SK-N-SH (cell line): ENCODE measurements at regions not wholly inside any gene's neighbourhood (a gene's known extent, or its start where the extent isn't known, plus 50 kb on each side); places are given as distances from the start of the nearest gene placed in this dataset.

Experiments used
- CTCF ChIA-PET: fragments of 300-600, 350-600 bp; formaldehyde crosslinking; extraction: SDS; loops from one replicate; lab custom pipeline; 2021; lab: Yijun Ruan, JAX
- POLR2A ChIA-PET: fragments of 350-600 bp; sonication (Branson Sonifier 250); formaldehyde crosslinking; extraction: SDS; loops from one replicate; lab custom pipeline; 2020; ENCODE audit warnings: antibody characterized with exemption, inconsistent platforms; lab: Yijun Ruan, JAX
- DNase-seq: peaks from one replicate; pipeline ENCODE4 v3.0.0; 2012
- H2AFZ ChIP-seq: fragments of 200-600 bp; sonication (generic); 2 replicates; pipeline ENCODE4 v1.8.1; 2016; ENCODE audit warnings: antibody characterized with exemption, mild to moderate bottlenecking, low read depth
- H3F3A ChIP-seq: fragments of 200-600 bp; sonication (generic); replicated peaks from 2 replicates; pipeline ENCODE3; 2016; ENCODE audit warnings: antibody characterized with exemption, mild to moderate bottlenecking; ENCODE audit not compliant: insufficient read depth
- H3K27ac ChIP-seq, 2 experiments: fragments of 200-500 bp in 1 of 2; fragments of 200-600 bp in 1 of 2; sonication (Bioruptor generic) in 1 of 2; sonication (generic), shearing (Covaris generic) in 1 of 2; 2 replicates each; pipeline versions ENCODE4 v1.5.1 to v1.6.1; 2014 to 2016; ENCODE audit warnings: low read depth in 2 of 2, inconsistent platforms in 1 of 2, low read length in 1 of 2, mild to moderate bottlenecking in 1 of 2, mixed read lengths in 1 of 2
- H3K27me3 ChIP-seq: fragments of 200-600 bp; sonication (generic), shearing (Covaris generic); 2 replicates; pipeline ENCODE4 v1.6.1; 2016; ENCODE audit warnings: mixed run types; ENCODE audit not compliant: insufficient read depth
- H3K36me3 ChIP-seq, 2 experiments: fragments of 200-500 bp in 1 of 2; fragments of 200-600 bp in 1 of 2; sonication (Bioruptor generic) in 1 of 2; sonication (generic) in 1 of 2; replicated peaks in 1 of 2; 2 replicates each; pipeline versions ENCODE3 to v1.5.1; 2014 to 2016; ENCODE audit warnings: low read length in 1 of 2, mild to moderate bottlenecking in 1 of 2; ENCODE audit not compliant: insufficient read depth in 2 of 2, control insufficient read depth in 1 of 2
- H3K4me1 ChIP-seq, 2 experiments: fragments of 200-500 bp in 1 of 2; fragments of 200-600 bp in 1 of 2; sonication (Bioruptor generic) in 1 of 2; sonication (generic), shearing (Covaris generic) in 1 of 2; 2 replicates each; pipeline versions ENCODE4 v1.5.1 to v1.6.1; 2014 to 2016; ENCODE audit warnings: low read depth in 1 of 2, low read length in 1 of 2, mixed run types in 1 of 2; ENCODE audit not compliant: insufficient read depth in 2 of 2, control insufficient read depth in 1 of 2
- H3K4me2 ChIP-seq: fragments of 200-600 bp; sonication (generic), shearing (Covaris generic); 2 replicates; pipeline ENCODE4 v1.6.1; 2017; ENCODE audit warnings: mixed run types
- H3K4me3 ChIP-seq, 2 experiments: fragments of 200-500 bp in 1 of 2; fragments of 200-600 bp in 1 of 2; sonication (Bioruptor generic) in 1 of 2; sonication (generic), shearing (Covaris generic) in 1 of 2; 2 replicates each; pipeline versions ENCODE4 v1.5.1 to v1.8.1; 2014 to 2016; ENCODE audit warnings: low read depth in 2 of 2, inconsistent platforms in 1 of 2, low read length in 1 of 2, mild to moderate bottlenecking in 1 of 2, mixed read lengths in 1 of 2, moderate library complexity in 1 of 2
- H3K79me2 ChIP-seq: fragments of 200-600 bp; sonication (generic); 2 replicates; pipeline ENCODE4 v1.8.1; 2017; ENCODE audit warnings: mild to moderate bottlenecking; ENCODE audit not compliant: insufficient read depth
- H3K9ac ChIP-seq: fragments of 200-600 bp; sonication (generic); 2 replicates; pipeline ENCODE4 v1.6.1; 2017; ENCODE audit warnings: mixed run types
- H3K9me2 ChIP-seq: fragments of 200-600 bp; sonication (generic); 2 replicates; pipeline ENCODE4 v1.6.1; 2017; ENCODE audit warnings: mixed run types
- H3K9me3 ChIP-seq: fragments of 200-600 bp; sonication (generic); 2 replicates; pipeline ENCODE4 v1.6.1; 2017; ENCODE audit warnings: mixed run types, mild to moderate bottlenecking, moderate library complexity
- H4K20me1 ChIP-seq: fragments of 200-600 bp; sonication (generic); 2 replicates; pipeline ENCODE4 v1.6.1; 2017; ENCODE audit warnings: mild to moderate bottlenecking, mixed run types; ENCODE audit not compliant: insufficient read depth
- FOXJ3 ChIP-seq: sonication (generic); formaldehyde crosslinking; IDR thresholded peaks from 2 replicates; pipeline ENCODE4 v1.5.1; 2020; ENCODE audit warnings: mild to moderate bottlenecking, missing genetic modification reagents
- NFIC ChIP-seq: IDR thresholded peaks from 2 replicates; pipeline ENCODE4 v1.4.0; 2012; ENCODE audit warnings: borderline replicate concordance
- NRF1 ChIP-seq: IDR thresholded peaks from 2 replicates; pipeline ENCODE4 v1.6.1; 2012; ENCODE audit warnings: low read depth, mild to moderate bottlenecking, low read length
- RAD21 ChIP-seq: IDR thresholded peaks from 2 replicates; pipeline ENCODE4 v1.6.1; 2012; ENCODE audit warnings: mild to moderate bottlenecking, low read length
- SMC3 ChIP-seq: IDR thresholded peaks from 2 replicates; pipeline ENCODE4 v1.6.1; 2012; ENCODE audit warnings: low read depth, low read length, improper control_type of control experiment
- YY1 ChIP-seq: IDR thresholded peaks from 2 replicates; pipeline ENCODE4 v1.4.0; 2012; ENCODE audit warnings: low read depth, mild to moderate bottlenecking
- WGBS: methylation state at CpG from one replicate; pipeline ENCODE4 v1.1.6; 2017; ENCODE audit warnings: low lambda C conversion rate; 5-methylcytosine and 5-hydroxymethylcytosine counted together
- TF ChIP-seq, protein P1 (sequence below): IDR thresholded peaks from 2 replicates; pipeline ENCODE4 v1.4.0; 2012; ENCODE audit warnings: low read depth, borderline replicate concordance
- TF ChIP-seq, protein P2 (sequence below): IDR thresholded peaks from 2 replicates; pipeline ENCODE4 v1.4.0; 2012; ENCODE audit warnings: low read depth, borderline replicate concordance
- TF ChIP-seq, protein P3 (sequence below): IDR thresholded peaks from 2 replicates; pipeline ENCODE4 v1.6.1; 2012; ENCODE audit warnings: mild to moderate bottlenecking, low read depth, low read length, moderate library complexity

DNA sequence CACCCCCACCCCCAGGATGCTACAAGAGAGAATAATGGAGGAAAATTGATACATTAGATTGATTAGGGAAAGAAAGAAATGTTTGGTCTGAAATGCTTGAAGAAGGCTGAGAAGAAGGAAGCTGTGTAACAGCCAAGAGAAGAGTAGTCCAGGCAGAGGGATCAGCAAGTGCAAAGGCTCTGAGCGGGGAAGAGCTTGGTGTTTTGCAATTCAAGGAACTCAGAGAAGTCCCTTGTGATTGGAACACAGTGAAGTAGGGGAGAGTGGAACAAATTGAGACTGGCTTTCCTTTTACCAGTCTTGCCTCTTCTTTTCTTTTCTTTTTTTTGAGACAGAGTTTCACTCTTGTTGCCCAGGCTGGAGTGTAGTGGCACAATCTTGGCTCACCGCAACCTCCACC lies 76.6 kb upstream of the CHD6 start:
- no peaks in the 10 kb centered on the region for H3K9me2 ChIP-seq
- no peak overlapping the region for H3K4me3 ChIP-seq
- no peak overlapping the region for H3K27ac ChIP-seq
- 72% methylated on average over 2 of the region's 2 CpGs for WGBS
- H3K4me2 ChIP-seq: no peak overlapping the region
- H3K79me2 ChIP-seq: no peaks in the 10 kb centered on the region
- no peaks in the 10 kb centered on the region; the same call in 1 of the 2 replicates for H3K27me3 ChIP-seq
- H2AFZ ChIP-seq: no peak overlapping the region
- H3K9ac ChIP-seq: no peak overlapping the region
- H3F3A ChIP-seq: no peaks in the 10 kb centered on the region
- no peaks in the 10 kb centered on the region for H3K9me3 ChIP-seq
- no peak for DNase-seq
- no peaks in the 10 kb centered on the region for H3K36me3 ChIP-seq
- ChIA-PET POLR2A (no interaction called here), CTCF (interaction anchor here (1.1 to 3.8 kb wide), 2 partner anchors 21 to 39 kb away, joined by 4 to 29 read pairs; no protein-coding TSS in a partner anchor)
- H3K4me1 ChIP-seq: peaks cover 0 to 5% of the 10 kb centered on the region in 2 experiments; a peak in 1 of 4 replicates
- no peaks in the 10 kb centered on the region for H4K20me1 ChIP-seq
- TF ChIP-seq, protein P1, sequence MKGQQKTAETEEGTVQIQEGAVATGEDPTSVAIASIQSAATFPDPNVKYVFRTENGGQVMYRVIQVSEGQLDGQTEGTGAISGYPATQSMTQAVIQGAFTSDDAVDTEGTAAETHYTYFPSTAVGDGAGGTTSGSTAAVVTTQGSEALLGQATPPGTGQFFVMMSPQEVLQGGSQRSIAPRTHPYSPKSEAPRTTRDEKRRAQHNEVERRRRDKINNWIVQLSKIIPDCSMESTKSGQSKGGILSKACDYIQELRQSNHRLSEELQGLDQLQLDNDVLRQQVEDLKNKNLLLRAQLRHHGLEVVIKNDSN: no peak
- TF ChIP-seq, protein P2, sequence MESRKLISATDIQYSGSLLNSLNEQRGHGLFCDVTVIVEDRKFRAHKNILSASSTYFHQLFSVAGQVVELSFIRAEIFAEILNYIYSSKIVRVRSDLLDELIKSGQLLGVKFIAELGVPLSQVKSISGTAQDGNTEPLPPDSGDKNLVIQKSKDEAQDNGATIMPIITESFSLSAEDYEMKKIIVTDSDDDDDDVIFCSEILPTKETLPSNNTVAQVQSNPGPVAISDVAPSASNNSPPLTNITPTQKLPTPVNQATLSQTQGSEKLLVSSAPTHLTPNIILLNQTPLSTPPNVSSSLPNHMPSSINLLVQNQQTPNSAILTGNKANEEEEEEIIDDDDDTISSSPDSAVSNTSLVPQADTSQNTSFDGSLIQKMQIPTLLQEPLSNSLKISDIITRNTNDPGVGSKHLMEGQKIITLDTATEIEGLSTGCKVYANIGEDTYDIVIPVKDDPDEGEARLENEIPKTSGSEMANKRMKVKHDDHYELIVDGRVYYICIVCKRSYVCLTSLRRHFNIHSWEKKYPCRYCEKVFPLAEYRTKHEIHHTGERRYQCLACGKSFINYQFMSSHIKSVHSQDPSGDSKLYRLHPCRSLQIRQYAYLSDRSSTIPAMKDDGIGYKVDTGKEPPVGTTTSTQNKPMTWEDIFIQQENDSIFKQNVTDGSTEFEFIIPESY: no peak
- TF ChIP-seq NRF1 (no peak), RAD21 (no peak), YY1 (no peak), NFIC (no peak), FOXJ3 (no peak), SMC3 (no peak)
- TF ChIP-seq, protein P3, sequence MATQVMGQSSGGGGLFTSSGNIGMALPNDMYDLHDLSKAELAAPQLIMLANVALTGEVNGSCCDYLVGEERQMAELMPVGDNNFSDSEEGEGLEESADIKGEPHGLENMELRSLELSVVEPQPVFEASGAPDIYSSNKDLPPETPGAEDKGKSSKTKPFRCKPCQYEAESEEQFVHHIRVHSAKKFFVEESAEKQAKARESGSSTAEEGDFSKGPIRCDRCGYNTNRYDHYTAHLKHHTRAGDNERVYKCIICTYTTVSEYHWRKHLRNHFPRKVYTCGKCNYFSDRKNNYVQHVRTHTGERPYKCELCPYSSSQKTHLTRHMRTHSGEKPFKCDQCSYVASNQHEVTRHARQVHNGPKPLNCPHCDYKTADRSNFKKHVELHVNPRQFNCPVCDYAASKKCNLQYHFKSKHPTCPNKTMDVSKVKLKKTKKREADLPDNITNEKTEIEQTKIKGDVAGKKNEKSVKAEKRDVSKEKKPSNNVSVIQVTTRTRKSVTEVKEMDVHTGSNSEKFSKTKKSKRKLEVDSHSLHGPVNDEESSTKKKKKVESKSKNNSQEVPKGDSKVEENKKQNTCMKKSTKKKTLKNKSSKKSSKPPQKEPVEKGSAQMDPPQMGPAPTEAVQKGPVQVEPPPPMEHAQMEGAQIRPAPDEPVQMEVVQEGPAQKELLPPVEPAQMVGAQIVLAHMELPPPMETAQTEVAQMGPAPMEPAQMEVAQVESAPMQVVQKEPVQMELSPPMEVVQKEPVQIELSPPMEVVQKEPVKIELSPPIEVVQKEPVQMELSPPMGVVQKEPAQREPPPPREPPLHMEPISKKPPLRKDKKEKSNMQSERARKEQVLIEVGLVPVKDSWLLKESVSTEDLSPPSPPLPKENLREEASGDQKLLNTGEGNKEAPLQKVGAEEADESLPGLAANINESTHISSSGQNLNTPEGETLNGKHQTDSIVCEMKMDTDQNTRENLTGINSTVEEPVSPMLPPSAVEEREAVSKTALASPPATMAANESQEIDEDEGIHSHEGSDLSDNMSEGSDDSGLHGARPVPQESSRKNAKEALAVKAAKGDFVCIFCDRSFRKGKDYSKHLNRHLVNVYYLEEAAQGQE: no peak
